Panc1 (cell line): ENCODE measurements at regions not wholly inside any gene's neighbourhood (a gene's known extent, or its start where the extent isn't known, plus 50 kb on each side); places are given as distances from the start of the nearest gene placed in this dataset.

Source experiments
- ATAC-seq: fragments of 200-7000 bp; cut with Tn5 transposase; 2 replicates; pipeline ENCODE4 v1.9.1; 2020; ENCODE audit warnings: mild to moderate bottlenecking, moderate library complexity
- BruUV-seq: library from RNA; stranded (reverse); fragments of 400-500 nt; replicated peaks from 2 replicates; lab custom pipeline; 2021; lab: Mats Ljungman, UMichigan
- CTCF ChIA-PET: fragments of 300-600 bp; sonication (Branson Sonifier 250); formaldehyde crosslinking; loops from one replicate; lab custom pipeline; 2022; ENCODE audit warnings: antibody characterized with exemption; lab: Charles Lee
- POLR2A ChIA-PET: fragments of 300-600 bp; sonication (Branson Sonifier 250); formaldehyde crosslinking; loops from one replicate; lab custom pipeline; 2022; ENCODE audit warnings: antibody characterized with exemption; lab: Charles Lee
- DNase-seq: peaks from one replicate; pipeline ENCODE4 v3.0.0-alpha.2; 2010; ENCODE audit warnings: low read depth, low spot score
- H3K27ac ChIP-seq: 2 replicates; pipeline ENCODE4 v1.5.1; 2011; ENCODE audit warnings: mild to moderate bottlenecking, low read length, inconsistent platforms
- H3K27me3 ChIP-seq: fragments of 200-500 bp; sonication (Bioruptor generic); 2 replicates; pipeline ENCODE4 v1.6.0; 2014; ENCODE audit warnings: low read length, inconsistent platforms; ENCODE audit not compliant: control insufficient read depth, insufficient read depth
- H3K36me3 ChIP-seq: fragments of 200-500 bp; sonication (Bioruptor generic); 2 replicates; pipeline ENCODE4 v1.5.1; 2014; ENCODE audit warnings: inconsistent platforms, mild to moderate bottlenecking, low read length, moderate library complexity; ENCODE audit not compliant: control insufficient read depth, insufficient read depth
- H3K4me1 ChIP-seq: 2 replicates; pipeline ENCODE4 v1.5.1; 2011; ENCODE audit warnings: inconsistent platforms, mild to moderate bottlenecking, low read length, moderate library complexity; ENCODE audit not compliant: control insufficient read depth, insufficient read depth
- H3K4me3 ChIP-seq, 2 experiments: 2 replicates each; pipeline ENCODE4 v1.5.1; 2011 to 2012; ENCODE audit warnings: low read depth in 2 of 2, low read length in 2 of 2, mild to moderate bottlenecking in 2 of 2, inconsistent platforms in 1 of 2, moderate library complexity in 1 of 2
- H3K9me3 ChIP-seq: fragments of 200-500 bp; sonication (Bioruptor generic); 2 replicates; pipeline ENCODE4 v1.5.1; 2014; ENCODE audit warnings: low read depth, mild to moderate bottlenecking, inconsistent platforms, low read length, moderate library complexity; ENCODE audit not compliant: control insufficient read depth, insufficient read depth
- POLR2AphosphoS5 ChIP-seq: IDR thresholded peaks from 2 replicates; pipeline ENCODE4 v1.6.1; 2012; ENCODE audit warnings: mild to moderate bottlenecking, low read depth, low read length, moderate library complexity
- REST ChIP-seq, 2 experiments: IDR thresholded peaks; 2 replicates each; pipeline ENCODE4 v1.6.1; 2011 to 2012; ENCODE audit warnings: low read depth in 2 of 2, control low read depth in 1 of 2, low read length in 1 of 2, mild to moderate bottlenecking in 1 of 2, moderate library complexity in 1 of 2; ENCODE audit not compliant: insufficient read depth in 1 of 2
- SIN3A ChIP-seq: IDR thresholded peaks from 2 replicates; pipeline ENCODE4 v1.6.1; 2012; ENCODE audit warnings: low read depth, mild to moderate bottlenecking, low read length, moderate library complexity, borderline replicate concordance; ENCODE audit not compliant: insufficient read depth
- TCF7L2 ChIP-seq: IDR thresholded peaks from 2 replicates; pipeline ENCODE4 v1.6.1; 2011; ENCODE audit warnings: mild to moderate bottlenecking, low read depth, low read length, inconsistent platforms
- in situ Hi-C: cut with HindIII; loops from 2 replicates; pipeline ENCODE4 v1.10.0; 2016; ENCODE audit warnings: low sequenced_read_pairs, low pct_unique_long_range_greater_than_20kb
- intact Hi-C: fragments of 100-400 bp; cut with micrococcal nuclease; formaldehyde crosslinking; loops from one replicate; pipeline ENCODE4 v1.10.0; 2022; ENCODE audit not compliant: unreplicated experiment
- TF ChIP-seq, protein P1 (sequence below): fragments of 450-650 bp; IDR thresholded peaks from 2 replicates; pipeline ENCODE4 v1.5.1; 2017; ENCODE audit warnings: mild to moderate bottlenecking

DNA sequence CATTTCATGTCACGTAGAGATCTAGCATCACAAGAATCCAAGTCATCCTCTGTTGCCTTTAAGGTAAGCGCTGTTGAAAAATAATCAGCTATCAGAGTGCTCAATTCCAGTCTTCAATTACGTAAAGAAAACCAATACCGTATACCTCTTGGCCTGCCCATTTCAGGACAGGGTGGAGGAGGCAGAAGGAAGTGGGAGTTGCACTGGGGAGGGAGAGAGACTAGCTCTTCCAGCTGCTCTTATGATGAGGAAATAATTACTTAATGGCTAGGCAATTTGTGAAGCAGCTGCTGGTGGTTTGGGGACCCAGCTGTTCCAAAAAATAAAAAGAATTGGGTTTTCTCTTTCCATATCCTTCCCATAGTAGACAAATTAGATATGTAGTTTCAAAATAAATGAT lies 365.8 kb upstream of the MCTP2 start:
- H3K36me3 ChIP-seq: no peaks in the 10 kb centered on the region
- no TSS peak for BruUV-seq
- no peak overlapping the region for H3K27ac ChIP-seq
- DNase-seq: no peak
- POLR2A ChIA-PET: no interaction called here
- intact Hi-C loops: no loop called here
- H3K4me1 ChIP-seq: no peaks in the 10 kb centered on the region
- TF ChIP-seq SIN3A: no peak
- no peak for TF ChIP-seq REST (IDR thresholded peaks at IDR 0.05; ENCODE audit: insufficient read depth in 1 of 2, low read depth in 2 of 2, low read length in 1 of 2)
- no peak for TF ChIP-seq TCF7L2
- no peak for TF ChIP-seq POLR2AphosphoS5
- TF ChIP-seq, protein P1, sequence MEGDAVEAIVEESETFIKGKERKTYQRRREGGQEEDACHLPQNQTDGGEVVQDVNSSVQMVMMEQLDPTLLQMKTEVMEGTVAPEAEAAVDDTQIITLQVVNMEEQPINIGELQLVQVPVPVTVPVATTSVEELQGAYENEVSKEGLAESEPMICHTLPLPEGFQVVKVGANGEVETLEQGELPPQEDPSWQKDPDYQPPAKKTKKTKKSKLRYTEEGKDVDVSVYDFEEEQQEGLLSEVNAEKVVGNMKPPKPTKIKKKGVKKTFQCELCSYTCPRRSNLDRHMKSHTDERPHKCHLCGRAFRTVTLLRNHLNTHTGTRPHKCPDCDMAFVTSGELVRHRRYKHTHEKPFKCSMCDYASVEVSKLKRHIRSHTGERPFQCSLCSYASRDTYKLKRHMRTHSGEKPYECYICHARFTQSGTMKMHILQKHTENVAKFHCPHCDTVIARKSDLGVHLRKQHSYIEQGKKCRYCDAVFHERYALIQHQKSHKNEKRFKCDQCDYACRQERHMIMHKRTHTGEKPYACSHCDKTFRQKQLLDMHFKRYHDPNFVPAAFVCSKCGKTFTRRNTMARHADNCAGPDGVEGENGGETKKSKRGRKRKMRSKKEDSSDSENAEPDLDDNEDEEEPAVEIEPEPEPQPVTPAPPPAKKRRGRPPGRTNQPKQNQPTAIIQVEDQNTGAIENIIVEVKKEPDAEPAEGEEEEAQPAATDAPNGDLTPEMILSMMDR: no peak
- no peak overlapping the region for H3K4me3 ChIP-seq
- ATAC-seq: no peak
- CTCF ChIA-PET: no interaction called here
- H3K9me3 ChIP-seq: no peaks in the 10 kb centered on the region
- no peaks in the 10 kb centered on the region for H3K27me3 ChIP-seq
- in situ Hi-C loops: no loop called here

DNA sequence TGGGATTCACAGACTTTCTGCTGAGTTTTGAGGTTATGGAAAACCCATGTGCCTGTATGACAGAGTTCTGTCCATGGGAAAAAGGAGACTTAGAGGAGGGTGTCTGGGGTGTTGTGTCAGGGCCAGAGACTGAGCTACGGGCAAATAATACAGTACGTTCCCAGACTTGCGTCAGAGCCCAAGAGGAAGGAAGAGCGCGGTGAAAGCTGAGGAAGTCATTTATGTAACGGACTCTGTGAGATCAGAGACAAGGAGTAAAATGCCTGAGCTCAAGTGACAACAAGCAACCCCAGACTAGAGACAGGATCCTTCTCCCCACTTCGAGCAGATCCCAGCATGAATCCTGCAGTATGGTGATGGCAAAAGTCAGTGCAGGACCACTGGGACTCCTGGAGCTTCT lies 368.6 kb upstream of the MCTP2 start:
- ATAC-seq (no peak), DNase-seq (no peak)
- in situ Hi-C loops: no loop called here
- Histone ChIP-seq H3K27me3 (no peaks in the 10 kb centered on the region), H3K4me3 (no peak overlapping the region), H3K4me1 (no peaks in the 10 kb centered on the region), H3K9me3 (no peaks in the 10 kb centered on the region), H3K36me3 (no peaks in the 10 kb centered on the region), H3K27ac (no peak overlapping the region)
- BruUV-seq: no TSS peak
- CTCF ChIA-PET: no interaction called here
- POLR2A ChIA-PET: no interaction called here
- TF ChIP-seq SIN3A: no peak
- no peak for TF ChIP-seq POLR2AphosphoS5
- TF ChIP-seq, protein P1: no peak
- no peak for TF ChIP-seq REST (IDR thresholded peaks at IDR 0.05; ENCODE audit: insufficient read depth in 1 of 2, low read depth in 2 of 2, low read length in 1 of 2)
- no peak for TF ChIP-seq TCF7L2
- intact Hi-C loops: no loop called here
